GM23338 (cell line): ENCODE measurements at regions not wholly inside any gene's neighbourhood (a gene's known extent, or its start where the extent isn't known, plus 50 kb on each side); places are given as distances from the start of the nearest gene placed in this dataset.

ENCODE experiments used
- ATAC-seq: fragments of 200-7000 bp; cut with Tn5 transposase; 3 replicates; pipeline ENCODE4 v1.9.1; 2020
- DNase-seq: peaks from one replicate; pipeline ENCODE4 v3.0.0-alpha.2; 2015; ENCODE audit warnings: low spot score
- H2AFZ ChIP-seq: fragments of 200-600 bp; sonication (generic); 2 replicates; pipeline ENCODE4 v1.8.0; 2016; ENCODE audit warnings: antibody characterized with exemption, mild to moderate bottlenecking, moderate library complexity
- H3F3A ChIP-seq: fragments of 200-600 bp; sonication (generic); replicated peaks from 2 replicates; pipeline ENCODE4 v1.8.0; 2017; ENCODE audit warnings: antibody characterized with exemption, mixed run types, low read depth
- H3K27ac ChIP-seq: fragments of 200-600 bp; sonication (generic); 2 replicates; pipeline ENCODE4 v1.6.1; 2016; ENCODE audit warnings: low read depth
- H3K27me3 ChIP-seq: fragments of 200-600 bp; sonication (generic); 2 replicates; pipeline ENCODE4 v1.8.0; 2016; ENCODE audit warnings: mild to moderate bottlenecking, mixed run types, moderate library complexity; ENCODE audit not compliant: insufficient read depth
- H3K36me3 ChIP-seq: fragments of 200-600 bp; sonication (generic); 2 replicates; pipeline ENCODE4 v1.8.0; 2016; ENCODE audit warnings: mild to moderate bottlenecking; ENCODE audit not compliant: insufficient read depth
- H3K4me1 ChIP-seq: fragments of 200-600 bp; sonication (generic); 2 replicates; pipeline ENCODE4 v1.8.0; 2016; ENCODE audit warnings: mild to moderate bottlenecking, moderate library complexity; ENCODE audit not compliant: insufficient read depth
- H3K4me2 ChIP-seq: fragments of 200-600 bp; sonication (generic); 2 replicates; pipeline ENCODE4 v1.7.1; 2017; ENCODE audit warnings: mixed run types
- H3K4me3 ChIP-seq: fragments of 200-600 bp; sonication (generic); 2 replicates; pipeline ENCODE4 v1.6.1; 2016; ENCODE audit warnings: mixed run types
- H3K79me2 ChIP-seq: fragments of 200-600 bp; sonication (generic); replicated peaks from 2 replicates; pipeline ENCODE4 v1.8.0; 2017; ENCODE audit warnings: mild to moderate bottlenecking; ENCODE audit not compliant: insufficient read depth
- H3K9me2 ChIP-seq: fragments of 200-600 bp; sonication (generic); 2 replicates; pipeline ENCODE4 v1.8.0; 2017; ENCODE audit not compliant: insufficient read depth
- H4K20me1 ChIP-seq: fragments of 200-600 bp; sonication (generic); replicated peaks from 2 replicates; pipeline ENCODE4 v1.8.0; 2017; ENCODE audit warnings: mild to moderate bottlenecking; ENCODE audit not compliant: insufficient read depth
- H3K27ac Mint-ChIP-seq: 2 replicates; pipeline ENCODE4 v1.8.0; 2020; ENCODE audit warnings: inconsistent platforms, mild to moderate bottlenecking, moderate library complexity, mixed read lengths
- H3K27me3 Mint-ChIP-seq: 3 replicates; pipeline ENCODE4 v1.8.0; 2022; ENCODE audit warnings: low read depth, mild to moderate bottlenecking, moderate library complexity, mixed read lengths, inconsistent platforms; ENCODE audit not compliant: insufficient read depth, poor library complexity
- H3K36me3 Mint-ChIP-seq: 3 replicates; pipeline ENCODE4 v1.8.0; 2021; ENCODE audit warnings: low read depth, mild to moderate bottlenecking, inconsistent platforms, moderate library complexity, mixed read lengths
- H3K4me1 Mint-ChIP-seq: 3 replicates; pipeline ENCODE4 v1.8.0; 2020; ENCODE audit warnings: mild to moderate bottlenecking, inconsistent platforms, mixed read lengths
- H3K4me3 Mint-ChIP-seq: 3 replicates; pipeline ENCODE4 v1.8.0; 2021; ENCODE audit warnings: moderate library complexity, mild to moderate bottlenecking, inconsistent platforms, mixed read lengths
- H3K9me3 Mint-ChIP-seq: 3 replicates; pipeline ENCODE4 v1.8.0; 2020; ENCODE audit warnings: moderate library complexity, mild to moderate bottlenecking, inconsistent platforms, mixed read lengths
- CREB1 ChIP-seq: fragments of 250-450 bp; sonication (Bioruptor Pico); IDR thresholded peaks from 2 replicates; pipeline ENCODE4 v1.5.0; 2020; ENCODE audit warnings: low read depth, mild to moderate bottlenecking, moderate library complexity
- EZH2phosphoT487 ChIP-seq: fragments of 200-600 bp; sonication (generic); IDR thresholded peaks from one replicate; pipeline ENCODE4 v1.8.1; 2018; ENCODE audit warnings: antibody characterized with exemption; ENCODE audit not compliant: unreplicated experiment
- JUNB ChIP-seq: IDR thresholded peaks from one replicate; pipeline ENCODE4 v1.6.1; 2016; ENCODE audit warnings: antibody characterized with exemption; ENCODE audit not compliant: unreplicated experiment
- NANOG ChIP-seq: IDR thresholded peaks from 2 replicates; pipeline ENCODE4 v1.6.1; 2016; ENCODE audit warnings: antibody characterized with exemption, borderline replicate concordance
- POLR2AphosphoS5 ChIP-seq: IDR thresholded peaks from 2 replicates; pipeline ENCODE4 v1.6.1; 2016; ENCODE audit warnings: antibody characterized with exemption, low read depth
- STAT1 ChIP-seq: IDR thresholded peaks from one replicate; pipeline ENCODE4 v1.6.1; 2016; ENCODE audit warnings: antibody characterized with exemption; ENCODE audit not compliant: unreplicated experiment
- ZNF114 ChIP-seq: fragments of 250-450 bp; sonication (Bioruptor Pico); IDR thresholded peaks from 2 replicates; pipeline ENCODE4 v1.5.0; 2020; ENCODE audit warnings: mild to moderate bottlenecking, moderate library complexity
- ZNF331 ChIP-seq: fragments of 250-450 bp; sonication (Bioruptor Pico); IDR thresholded peaks from 2 replicates; pipeline ENCODE4 v1.5.0; 2020; ENCODE audit warnings: low read depth, mild to moderate bottlenecking, moderate library complexity
- TF ChIP-seq, protein P1 (sequence below): fragments of 250-450 bp; sonication (Bioruptor Pico); IDR thresholded peaks from 2 replicates; pipeline ENCODE4 v1.5.0; 2020; ENCODE audit warnings: mild to moderate bottlenecking, moderate library complexity
- TF ChIP-seq, protein P2 (sequence below): IDR thresholded peaks from 2 replicates; pipeline ENCODE4 v1.6.1; 2016; ENCODE audit warnings: antibody characterized with exemption

DNA sequence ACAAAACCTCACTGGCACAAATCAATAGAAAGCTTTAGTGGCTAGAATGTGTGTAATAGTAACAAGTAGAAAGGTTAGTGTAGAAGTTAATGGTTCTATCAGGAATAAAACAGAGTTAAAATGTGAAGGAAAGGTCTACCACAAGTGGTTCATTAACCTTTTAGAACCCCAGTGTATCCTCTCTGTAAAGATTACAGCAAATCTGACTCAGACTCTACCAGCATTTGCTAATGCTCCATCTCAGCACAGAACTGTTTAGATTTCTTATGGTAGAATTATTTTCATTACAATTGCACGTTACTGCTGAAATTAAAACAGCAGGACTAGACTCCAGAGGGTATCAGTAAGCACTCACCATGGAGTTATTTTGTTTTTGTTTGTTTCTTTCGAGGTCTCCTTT is 609.0 kb upstream of the LMO3 start (continued):
- TF ChIP-seq, protein P1, sequence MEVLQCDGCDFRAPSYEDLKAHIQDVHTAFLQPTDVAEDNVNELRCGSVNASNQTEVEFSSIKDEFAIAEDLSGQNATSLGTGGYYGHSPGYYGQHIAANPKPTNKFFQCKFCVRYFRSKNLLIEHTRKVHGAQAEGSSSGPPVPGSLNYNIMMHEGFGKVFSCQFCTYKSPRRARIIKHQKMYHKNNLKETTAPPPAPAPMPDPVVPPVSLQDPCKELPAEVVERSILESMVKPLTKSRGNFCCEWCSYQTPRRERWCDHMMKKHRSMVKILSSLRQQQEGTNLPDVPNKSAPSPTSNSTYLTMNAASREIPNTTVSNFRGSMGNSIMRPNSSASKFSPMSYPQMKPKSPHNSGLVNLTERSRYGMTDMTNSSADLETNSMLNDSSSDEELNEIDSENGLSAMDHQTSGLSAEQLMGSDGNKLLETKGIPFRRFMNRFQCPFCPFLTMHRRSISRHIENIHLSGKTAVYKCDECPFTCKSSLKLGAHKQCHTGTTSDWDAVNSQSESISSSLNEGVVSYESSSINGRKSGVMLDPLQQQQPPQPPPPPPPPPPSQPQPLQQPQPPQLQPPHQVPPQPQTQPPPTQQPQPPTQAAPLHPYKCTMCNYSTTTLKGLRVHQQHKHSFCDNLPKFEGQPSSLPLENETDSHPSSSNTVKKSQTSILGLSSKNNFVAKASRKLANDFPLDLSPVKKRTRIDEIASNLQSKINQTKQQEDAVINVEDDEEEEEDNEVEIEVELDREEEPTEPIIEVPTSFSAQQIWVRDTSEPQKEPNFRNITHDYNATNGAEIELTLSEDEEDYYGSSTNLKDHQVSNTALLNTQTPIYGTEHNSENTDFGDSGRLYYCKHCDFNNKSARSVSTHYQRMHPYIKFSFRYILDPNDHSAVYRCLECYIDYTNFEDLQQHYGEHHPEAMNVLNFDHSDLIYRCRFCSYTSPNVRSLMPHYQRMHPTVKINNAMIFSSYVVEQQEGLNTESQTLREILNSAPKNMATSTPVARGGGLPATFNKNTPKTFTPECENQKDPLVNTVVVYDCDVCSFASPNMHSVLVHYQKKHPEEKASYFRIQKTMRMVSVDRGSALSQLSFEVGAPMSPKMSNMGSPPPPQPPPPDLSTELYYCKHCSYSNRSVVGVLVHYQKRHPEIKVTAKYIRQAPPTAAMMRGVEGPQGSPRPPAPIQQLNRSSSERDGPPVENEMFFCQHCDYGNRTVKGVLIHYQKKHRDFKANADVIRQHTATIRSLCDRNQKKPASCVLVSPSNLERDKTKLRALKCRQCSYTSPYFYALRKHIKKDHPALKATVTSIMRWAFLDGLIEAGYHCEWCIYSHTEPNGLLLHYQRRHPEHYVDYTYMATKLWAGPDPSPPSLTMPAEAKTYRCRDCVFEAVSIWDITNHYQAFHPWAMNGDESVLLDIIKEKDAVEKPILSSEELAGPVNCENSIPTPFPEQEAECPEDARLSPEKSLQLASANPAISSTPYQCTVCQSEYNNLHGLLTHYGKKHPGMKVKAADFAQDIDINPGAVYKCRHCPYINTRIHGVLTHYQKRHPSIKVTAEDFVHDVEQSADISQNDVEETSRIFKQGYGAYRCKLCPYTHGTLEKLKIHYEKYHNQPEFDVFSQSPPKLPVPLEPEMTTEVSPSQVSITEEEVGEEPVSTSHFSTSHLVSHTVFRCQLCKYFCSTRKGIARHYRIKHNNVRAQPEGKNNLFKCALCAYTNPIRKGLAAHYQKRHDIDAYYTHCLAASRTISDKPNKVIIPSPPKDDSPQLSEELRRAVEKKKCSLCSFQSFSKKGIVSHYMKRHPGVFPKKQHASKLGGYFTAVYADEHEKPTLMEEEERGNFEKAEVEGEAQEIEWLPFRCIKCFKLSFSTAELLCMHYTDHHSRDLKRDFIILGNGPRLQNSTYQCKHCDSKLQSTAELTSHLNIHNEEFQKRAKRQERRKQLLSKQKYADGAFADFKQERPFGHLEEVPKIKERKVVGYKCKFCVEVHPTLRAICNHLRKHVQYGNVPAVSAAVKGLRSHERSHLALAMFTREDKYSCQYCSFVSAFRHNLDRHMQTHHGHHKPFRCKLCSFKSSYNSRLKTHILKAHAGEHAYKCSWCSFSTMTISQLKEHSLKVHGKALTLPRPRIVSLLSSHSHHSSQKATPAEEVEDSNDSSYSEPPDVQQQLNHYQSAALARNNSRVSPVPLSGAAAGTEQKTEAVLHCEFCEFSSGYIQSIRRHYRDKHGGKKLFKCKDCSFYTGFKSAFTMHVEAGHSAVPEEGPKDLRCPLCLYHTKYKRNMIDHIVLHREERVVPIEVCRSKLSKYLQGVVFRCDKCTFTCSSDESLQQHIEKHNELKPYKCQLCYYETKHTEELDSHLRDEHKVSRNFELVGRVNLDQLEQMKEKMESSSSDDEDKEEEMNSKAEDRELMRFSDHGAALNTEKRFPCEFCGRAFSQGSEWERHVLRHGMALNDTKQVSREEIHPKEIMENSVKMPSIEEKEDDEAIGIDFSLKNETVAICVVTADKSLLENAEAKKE, result no peak
- TF ChIP-seq ZNF114 (CRISPR knock-in tag), result no peak
- no peak for TF ChIP-seq POLR2AphosphoS5
- no peak for TF ChIP-seq ZNF331 (CRISPR knock-in tag)
- TF ChIP-seq NANOG, result no peak

DNA sequence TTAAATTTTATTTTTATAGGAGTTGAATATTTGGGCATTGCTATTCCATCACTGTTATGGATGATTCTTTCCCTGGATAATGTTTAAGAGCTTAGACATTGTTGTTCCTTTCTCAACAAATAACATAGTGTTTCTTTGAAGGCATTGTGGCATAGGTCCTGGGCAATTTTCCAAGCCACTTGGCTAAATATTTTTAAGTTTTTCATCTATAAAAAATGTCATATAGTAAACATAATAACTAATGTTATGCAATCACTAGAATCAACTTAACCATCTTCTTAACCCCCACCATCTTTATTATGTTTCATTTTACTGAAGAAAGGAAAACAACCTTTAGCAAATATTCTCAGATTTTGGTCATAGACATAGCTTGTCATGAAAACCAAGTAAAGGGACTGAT is 600.6 kb upstream of the LMO3 start:
- Mint-ChIP-seq H3K36me3 (no peaks in the 10 kb centered on the region), H3K4me3 (no peak overlapping the region), H3K27ac (peak overlapping the region; percentile 2; the same call in 1 of the 2 replicates), H3K27me3 (peaks cover 2% of the 10 kb centered on the region), H3K4me1 (0 out of 3 replicates have a peak, but pooled peaks cover 2% of the 10 kb centered on the region), H3K9me3 (peaks cover 12% of the 10 kb centered on the region)
- Histone ChIP-seq H3K4me3 (no peak overlapping the region), H2AFZ (no peak overlapping the region), H3K4me2 (no peak overlapping the region), H3K27ac (no peak overlapping the region), H3K27me3 (no peaks in the 10 kb centered on the region), H3K9me2 (peaks cover 8% of the 10 kb centered on the region), H3F3A (no peaks in the 10 kb centered on the region), H4K20me1 (no peaks in the 10 kb centered on the region), H3K79me2 (no peaks in the 10 kb centered on the region), H3K36me3 (no peaks in the 10 kb centered on the region), H3K4me1 (no peaks in the 10 kb centered on the region)
- ATAC-seq (no peak), DNase-seq (no peak)
- TF ChIP-seq STAT1 (no peak), CREB1 (CRISPR knock-in tag) (no peak), POLR2AphosphoS5 (no peak), NANOG (no peak), EZH2phosphoT487 (no peak), JUNB (no peak)
- TF ChIP-seq, protein P2, sequence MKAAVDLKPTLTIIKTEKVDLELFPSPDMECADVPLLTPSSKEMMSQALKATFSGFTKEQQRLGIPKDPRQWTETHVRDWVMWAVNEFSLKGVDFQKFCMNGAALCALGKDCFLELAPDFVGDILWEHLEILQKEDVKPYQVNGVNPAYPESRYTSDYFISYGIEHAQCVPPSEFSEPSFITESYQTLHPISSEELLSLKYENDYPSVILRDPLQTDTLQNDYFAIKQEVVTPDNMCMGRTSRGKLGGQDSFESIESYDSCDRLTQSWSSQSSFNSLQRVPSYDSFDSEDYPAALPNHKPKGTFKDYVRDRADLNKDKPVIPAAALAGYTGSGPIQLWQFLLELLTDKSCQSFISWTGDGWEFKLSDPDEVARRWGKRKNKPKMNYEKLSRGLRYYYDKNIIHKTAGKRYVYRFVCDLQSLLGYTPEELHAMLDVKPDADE, result no peak
- TF ChIP-seq, protein P1, result no peak
